H9 (cell line): ENCODE measurements at regions not wholly inside any gene's neighbourhood (a gene's known extent, or its start where the extent isn't known, plus 50 kb on each side); places are given as distances from the start of the nearest gene placed in this dataset.

Experiments used
- DNase-seq: peaks from one replicate; pipeline ENCODE4 v3.0.0-alpha.2; 2017
- H2AFZ ChIP-seq: one replicate; pipeline ENCODE4 v1.6.1; 2013; ENCODE audit warnings: mild to moderate bottlenecking, low read length, control low read depth, moderate library complexity
- H2AK5ac ChIP-seq: 2 replicates; pipeline ENCODE4 v1.6.1; 2013; ENCODE audit warnings: low read length, control low read depth, mixed read lengths; ENCODE audit not compliant: insufficient read length
- H2BK120ac ChIP-seq: one replicate; pipeline ENCODE4 v1.6.1; 2013; ENCODE audit warnings: low read depth, mild to moderate bottlenecking, low read length, control low read depth, inconsistent platforms; ENCODE audit not compliant: poor library complexity, severe bottlenecking
- H2BK12ac ChIP-seq: 2 replicates; pipeline ENCODE4 v1.6.1; 2013; ENCODE audit warnings: low read length, control low read depth, mixed read lengths, low read depth; ENCODE audit not compliant: insufficient read length
- H2BK15ac ChIP-seq: 2 replicates; pipeline ENCODE4 v1.6.1; 2013; ENCODE audit warnings: low read depth, low read length, control low read depth
- H2BK20ac ChIP-seq: one replicate; pipeline ENCODE4 v1.6.1; 2013; ENCODE audit warnings: low read depth, mild to moderate bottlenecking, low read length, control low read depth, inconsistent platforms; ENCODE audit not compliant: poor library complexity, severe bottlenecking
- H2BK5ac ChIP-seq: 2 replicates; pipeline ENCODE4 v1.6.1; 2013; ENCODE audit warnings: low read length, control low read depth, mixed read lengths; ENCODE audit not compliant: insufficient read length
- H3K14ac ChIP-seq: 2 replicates; pipeline ENCODE4 v1.6.1; 2013; ENCODE audit warnings: low read length, control low read depth; ENCODE audit not compliant: insufficient read depth
- H3K18ac ChIP-seq: 2 replicates; pipeline ENCODE4 v1.6.1; 2013; ENCODE audit warnings: low read depth, mild to moderate bottlenecking, mixed read lengths, low read length, control low read depth; ENCODE audit not compliant: insufficient read length
- H3K23ac ChIP-seq: 2 replicates; pipeline ENCODE4 v1.6.1; 2013; ENCODE audit warnings: low read length, control low read depth, mixed read lengths, low read depth; ENCODE audit not compliant: insufficient read length
- H3K23me2 ChIP-seq: 2 replicates; pipeline ENCODE4 v1.6.1; 2013; ENCODE audit warnings: low read depth, mild to moderate bottlenecking, mixed read lengths, low read length, control low read depth; ENCODE audit not compliant: insufficient read length, poor library complexity, severe bottlenecking
- H3K27ac ChIP-seq: 2 replicates; pipeline ENCODE4 v1.5.1; 2013; ENCODE audit warnings: low read length, control low read depth, mixed read lengths, low read depth; ENCODE audit not compliant: insufficient read length
- H3K27me3 ChIP-seq: 2 replicates; pipeline ENCODE4 v1.6.1; 2013; ENCODE audit warnings: low read length, control low read depth, inconsistent platforms; ENCODE audit not compliant: insufficient read depth
- H3K4ac ChIP-seq: 2 replicates; pipeline ENCODE4 v1.6.1; 2013; ENCODE audit warnings: low read depth, mild to moderate bottlenecking, control low read depth, inconsistent platforms, low read length, moderate library complexity
- H3K4me1 ChIP-seq: 2 replicates; pipeline ENCODE4 v1.6.1; 2013; ENCODE audit warnings: low read length, control low read depth, inconsistent platforms; ENCODE audit not compliant: insufficient read depth
- H3K4me2 ChIP-seq: 2 replicates; pipeline ENCODE4 v1.6.1; 2013; ENCODE audit warnings: low read length, control low read depth, mixed read lengths; ENCODE audit not compliant: insufficient read length, insufficient read depth
- H3K56ac ChIP-seq: 2 replicates; pipeline ENCODE4 v1.6.1; 2013; ENCODE audit warnings: low read depth, mild to moderate bottlenecking, mixed read lengths, low read length, control low read depth; ENCODE audit not compliant: insufficient read length
- H3K79me1 ChIP-seq: 2 replicates; pipeline ENCODE4 v1.6.1; 2013; ENCODE audit warnings: low read depth, mild to moderate bottlenecking, moderate library complexity, low read length, control low read depth, inconsistent platforms; ENCODE audit not compliant: insufficient read depth, poor library complexity, severe bottlenecking
- H3K79me2 ChIP-seq: 2 replicates; pipeline ENCODE4 v1.6.1; 2013; ENCODE audit warnings: low read length, control low read depth, inconsistent platforms; ENCODE audit not compliant: insufficient read depth
- H3K9ac ChIP-seq: 2 replicates; pipeline ENCODE4 v1.6.1; 2013; ENCODE audit warnings: low read length, control low read depth, mixed read lengths; ENCODE audit not compliant: insufficient read length; ENCODE audit errors: extremely low read depth
- H3K9me3 ChIP-seq: one replicate; pipeline ENCODE4 v1.6.1; 2013; ENCODE audit warnings: low read depth, low read length, inconsistent platforms; ENCODE audit not compliant: control insufficient read depth
- H3T11ph ChIP-seq: one replicate; pipeline ENCODE4 v1.6.1; 2013; ENCODE audit warnings: mild to moderate bottlenecking, low read length, control low read depth, inconsistent platforms
- H4K20me1 ChIP-seq: one replicate; pipeline ENCODE4 v1.6.1; 2013; ENCODE audit not compliant: control insufficient read depth, insufficient read length, insufficient read depth
- H4K5ac ChIP-seq: 2 replicates; pipeline ENCODE4 v1.6.1; 2013; ENCODE audit warnings: low read depth, mild to moderate bottlenecking, mixed read lengths, low read length, control low read depth; ENCODE audit not compliant: insufficient read length
- H4K8ac ChIP-seq: replicated peaks from 2 replicates; pipeline ENCODE4 v1.6.1; 2013; ENCODE audit warnings: low read length, control low read depth, mixed read lengths, low read depth; ENCODE audit not compliant: insufficient read length
- H4K91ac ChIP-seq: 2 replicates; pipeline ENCODE4 v1.6.1; 2013; ENCODE audit warnings: low read depth, mild to moderate bottlenecking, moderate library complexity, mixed read lengths, low read length, control low read depth; ENCODE audit not compliant: insufficient read length
- H3K27ac Mint-ChIP-seq, 3 experiments: 2 replicates in 2 of 3; 3 replicates in 1 of 3; pipeline ENCODE4 v1.8.0; 2020 to 2021; ENCODE audit warnings: mixed read lengths in 3 of 3, mild to moderate bottlenecking in 1 of 3, moderate library complexity in 1 of 3
- H3K27me3 Mint-ChIP-seq: 2 replicates; pipeline ENCODE4 v1.8.0; 2021; ENCODE audit warnings: low read depth, mild to moderate bottlenecking, moderate library complexity, mixed read lengths
- H3K36me3 Mint-ChIP-seq, 3 experiments: 2 replicates in 2 of 3; 3 replicates in 1 of 3; pipeline ENCODE4 v1.8.0; 2020 to 2021; ENCODE audit warnings: low read depth in 3 of 3, mixed read lengths in 3 of 3; ENCODE audit not compliant: insufficient read depth in 1 of 3
- H3K4me1 Mint-ChIP-seq, 2 experiments: 2 replicates each; pipeline ENCODE4 v1.8.0; 2020; ENCODE audit warnings: mixed read lengths in 2 of 2
- H3K4me3 Mint-ChIP-seq, 2 experiments: 2 replicates in 1 of 2; 3 replicates in 1 of 2; pipeline ENCODE4 v1.8.0; 2020 to 2021; ENCODE audit warnings: mild to moderate bottlenecking in 2 of 2, mixed read lengths in 2 of 2, moderate library complexity in 1 of 2
- H3K9me3 Mint-ChIP-seq, 2 experiments: 2 replicates in 1 of 2; 3 replicates in 1 of 2; pipeline ENCODE4 v1.8.0; 2020; ENCODE audit warnings: mild to moderate bottlenecking in 2 of 2, mixed read lengths in 2 of 2, moderate library complexity in 1 of 2
- CTCF ChIP-seq: fragments of 200-600 bp; sonication (generic); conservative IDR thresholded peaks from 3 replicates; pipeline ENCODE4 v1.8.0; 2021; ENCODE audit warnings: antibody characterized with exemption, mild to moderate bottlenecking
- WGBS: extraction: QIAGEN DNeasy Blood & Tissue Kit; methylation state at CpG from one replicate; pipeline ENCODE4 v1.1.7; 2013; ENCODE audit warnings: missing lambda C conversion rate, low lambda C conversion rate, mixed read lengths; ENCODE audit not compliant: insufficient read length; ENCODE audit errors: extremely low coverage; 5-methylcytosine and 5-hydroxymethylcytosine counted together

- Mint-ChIP-seq H3K27me3 (peaks cover under 1% of the 10 kb centered on the region), H3K4me3 (no peak overlapping the region), H3K4me1 (peaks cover 6 to 13% of the 10 kb centered on the region in 2 experiments), H3K9me3 (no peaks in the 10 kb centered on the region), H3K27ac (no peak overlapping the region), H3K36me3 (no peaks in the 10 kb centered on the region)
- Histone ChIP-seq H3T11ph (no peak overlapping the region), H3K9me3 (no peaks in the 10 kb centered on the region), H4K5ac (no peak overlapping the region), H2BK15ac (no peak overlapping the region), H4K20me1 (no peaks in the 10 kb centered on the region), H2AK5ac (no peak overlapping the region), H4K8ac (no peak overlapping the region), H3K4me2 (no peak overlapping the region), H3K56ac (no peak overlapping the region), H3K18ac (no peak overlapping the region), H3K14ac (no peak overlapping the region), H2BK20ac (no peak overlapping the region), H2BK5ac (no peak overlapping the region), H3K27ac (no peak overlapping the region), H3K23me2 (no peaks in the 10 kb centered on the region), H3K27me3 (no peaks in the 10 kb centered on the region; the same call in 1 of the 2 replicates), H2BK120ac (no peak overlapping the region), H3K79me1 (no peaks in the 10 kb centered on the region), H3K4ac (no peak overlapping the region), H4K91ac (no peak overlapping the region), H3K4me1 (no peaks in the 10 kb centered on the region), H3K9ac (no peak overlapping the region), H2BK12ac (no peak overlapping the region), H2AFZ (no peak overlapping the region), H3K23ac (no peak overlapping the region), H3K79me2 (no peaks in the 10 kb centered on the region)
- WGBS: no CpG with 5 or more reads among the region's 5 CpGs
- DNase-seq: no peak
- no peak for TF ChIP-seq CTCF
These were observed 150.1 kb upstream of the TMEM72 start for GRCh38 chr10:44761076-44761475.
